ENCODE measurements at regions not wholly inside any gene's neighbourhood (a gene's known extent, or its start where the extent isn't known, plus 50 kb on each side); places are given as distances from the start of the nearest gene placed in this dataset.

GRCh38 chr6:9408402-9409117 lies 973.2 kb upstream of the SLC35B3 start:
- BruUV-seq (replicated peaks): no TSS peak
- Histone ChIP-seq H3K9me3 (ENCODE audit: low read length) (no peaks in the 10 kb centered on the region), H3K4me2 (ENCODE audit: low read length) (peak overlapping the region; percentile 18), H3K27ac (ENCODE audit: low read length) (peak overlapping the region; percentile 66), H3K4me3 (ENCODE audit: low read length) (no peak overlapping the region), H4K20me1 (ENCODE audit: low read length) (no peaks in the 10 kb centered on the region), H3K4me1 (ENCODE audit: insufficient read depth, low read length) (peaks cover 44% of the 10 kb centered on the region), H2AFZ (ENCODE audit: low read length) (0 out of 2 replicates have a peak overlapping the region, but pooled peaks have one; percentile 7), H3K9me2 (replicated peaks; ENCODE audit: low read length) (no peaks in the 10 kb centered on the region), H3F3A (ENCODE audit: low read length, unreplicated experiment) (peaks cover 9% of the 10 kb centered on the region), H3K9ac (ENCODE audit: low read length) (0 out of 2 replicates have a peak overlapping the region, but pooled peaks have one; percentile 7), H3K27me3 (ENCODE audit: low read length) (no peaks in the 10 kb centered on the region), H3K36me3 (ENCODE audit: low read depth, low read length) (no peaks in the 10 kb centered on the region), H3K79me2 (ENCODE audit: low read length) (no peaks in the 10 kb centered on the region)
- peak; percentile 70 for DNase-seq
- intact Hi-C loops (cut with micrococcal nuclease): loop anchor here (2.0 to 10.0 kb wide), 4 partner anchors 74 to 1020 kb away; no protein-coding TSS in a partner anchor
- peak; percentile 47 for ATAC-seq
- TF ChIP-seq EZH2phosphoT487 (IDR thresholded peaks at IDR 0.05; ENCODE audit: borderline replicate concordance, low read length) (no peak), CTCF (conservative IDR thresholded peaks at IDR 0.05; ENCODE audit: low read depth, low read length) (no peak), EZH2 (IDR thresholded peaks at IDR 0.05; ENCODE audit: low read length, unreplicated experiment) (no peak)
- ChIA-PET POLR2A (ENCODE audit: unreplicated experiment) (no interaction called here), CTCF (no interaction called here)

- Histone ChIP-seq H4K20me1 (ENCODE audit: low read length) (no peaks in the 10 kb centered on the region), H2AFZ (ENCODE audit: low read length) (peak overlapping the region; percentile 48), H3K4me2 (ENCODE audit: low read length) (peak overlapping the region; percentile 79), H3K9ac (ENCODE audit: low read length) (peak overlapping the region; percentile 79), H3K36me3 (ENCODE audit: low read depth, low read length) (no peaks in the 10 kb centered on the region), H3K9me3 (ENCODE audit: low read length) (no peaks in the 10 kb centered on the region), H3K27ac (ENCODE audit: low read length) (peak overlapping the region; percentile 97), H3K4me1 (ENCODE audit: insufficient read depth, low read length) (peaks cover 63% of the 10 kb centered on the region), H3K79me2 (ENCODE audit: low read length) (no peaks in the 10 kb centered on the region), H3K4me3 (ENCODE audit: low read length) (peak overlapping the region; percentile 38), H3K27me3 (ENCODE audit: low read length) (no peaks in the 10 kb centered on the region), H3F3A (ENCODE audit: low read length, unreplicated experiment) (peaks cover 9% of the 10 kb centered on the region), H3K9me2 (replicated peaks; ENCODE audit: low read length) (no peaks in the 10 kb centered on the region)
- ATAC-seq (peak; percentile 2; the same call in 1 of the 2 replicates), DNase-seq (peak; percentile 65)
- no TSS peak for BruUV-seq (replicated peaks)
- intact Hi-C loops (cut with micrococcal nuclease): loop anchor here (2.0 to 10.0 kb wide), 4 partner anchors 76 to 423 kb away; no protein-coding TSS in a partner anchor
- TF ChIP-seq EZH2phosphoT487 (IDR thresholded peaks at IDR 0.05; ENCODE audit: borderline replicate concordance, low read length) (no peak), CTCF (conservative IDR thresholded peaks at IDR 0.05; ENCODE audit: low read depth, low read length) (no peak), EZH2 (IDR thresholded peaks at IDR 0.05; ENCODE audit: low read length, unreplicated experiment) (no peak)
- ChIA-PET CTCF (interaction anchor here (0.7 kb wide), 1 partner anchor 113 kb away, joined by 5 read pairs; no protein-coding TSS in a partner anchor), POLR2A (ENCODE audit: unreplicated experiment) (interaction anchor here (0.6 to 0.9 kb wide), 2 partner anchors 76 to 1008 kb away, joined by 3 read pairs; no protein-coding TSS in a partner anchor)
Observed at GRCh38 chr6:9405825-9406224, 970.5 kb upstream of the SLC35B3 start.

All from PC-3 (cell line).